Mesenteric fat pad (tissue), 1 donor: ENCODE measurements at regions not wholly inside any gene's neighbourhood (a gene's known extent, or its start where the extent isn't known, plus 50 kb on each side); places are given as distances from the start of the nearest gene placed in this dataset.

ENCODE experiments used
- DNase-seq: peaks from one replicate; pipeline ENCODE4 v3.0.0-alpha.2; 2020; ENCODE audit warnings: low spot score
- donor health status: DM: yes; HTN: yes; CAD: no.

GRCh38 chr4:65971686-65972085 is 301.4 kb upstream of the EPHA5 start:
- no peak for DNase-seq

GRCh38 chr4:65968831-65969558 is 298.7 kb upstream of the EPHA5 start:
- DNase-seq = no peak

GRCh38 chr4:65960751-65961150 is 290.5 kb upstream of the EPHA5 start:
- DNase-seq = no peak

- no peak for DNase-seq
These were observed 284.1 kb upstream of the EPHA5 start for GRCh38 chr4:65954416-65954815.

- DNase-seq = no peak
These were observed 280.9 kb upstream of the EPHA5 start for GRCh38 chr4:65951177-65951576.

GRCh38 chr4:65943076-65943475 is 272.8 kb upstream of the EPHA5 start:
- DNase-seq = no peak

- DNase-seq = no peak
These were observed 254.6 kb upstream of the EPHA5 start for GRCh38 chr4:65924843-65925242.

- no peak for DNase-seq
These were observed 253.3 kb upstream of the EPHA5 start for GRCh38 chr4:65923616-65924015.

GRCh38 chr4:65921180-65921579 is 250.9 kb upstream of the EPHA5 start:
- DNase-seq = no peak

- no peak for DNase-seq
These were observed 248.6 kb upstream of the EPHA5 start for GRCh38 chr4:65918872-65919271.

GRCh38 chr4:65918212-65918611 is 247.9 kb upstream of the EPHA5 start:
- no peak for DNase-seq

GRCh38 chr4:65917486-65917885 is 247.2 kb upstream of the EPHA5 start:
- no peak for DNase-seq

GRCh38 chr4:65911720-65912119 is 241.4 kb upstream of the EPHA5 start:
- no peak for DNase-seq

GRCh38 chr4:65893957-65894755 is 223.9 kb upstream of the EPHA5 start:
- DNase-seq = no peak

GRCh38 chr4:65893271-65893670 is 223.0 kb upstream of the EPHA5 start:
- no peak for DNase-seq

GRCh38 chr4:65880594-65880993 is 210.3 kb upstream of the EPHA5 start:
- DNase-seq = no peak

- no peak for DNase-seq
These were observed 198.0 kb upstream of the EPHA5 start for GRCh38 chr4:65868096-65868824.

- DNase-seq = no peak
These were observed 195.2 kb upstream of the EPHA5 start for GRCh38 chr4:65865489-65865888.

GRCh38 chr4:65861993-65862392 is 191.7 kb upstream of the EPHA5 start:
- no peak for DNase-seq

- DNase-seq = no peak
These were observed 175.0 kb upstream of the EPHA5 start for GRCh38 chr4:65845199-65845773.

GRCh38 chr4:65839164-65839931 is 169.1 kb upstream of the EPHA5 start:
- DNase-seq = no peak
